GM13976 (cell line): ENCODE measurements at regions not wholly inside any gene's neighbourhood (a gene's known extent, or its start where the extent isn't known, plus 50 kb on each side); places are given as distances from the start of the nearest gene placed in this dataset.

Experiments used
- DNase-seq: peaks from one replicate; pipeline ENCODE4 v3.0.0; 2012; ENCODE audit warnings: low spot score
- CTCF ChIP-seq: IDR thresholded peaks from 2 replicates; pipeline ENCODE4 v1.5.1; 2012; ENCODE audit warnings: borderline replicate concordance, mild to moderate bottlenecking; ENCODE audit not compliant: insufficient read depth; ENCODE audit errors: extremely low read depth, missing control alignments, control extremely low read depth
- in situ Hi-C: fragments of 300-500 bp; cut with MboI; formaldehyde crosslinking; loops from one replicate; pipeline ENCODE4 v1.12.0; 2022; ENCODE audit warnings: low sequenced_read_pairs, mixed read lengths, inconsistent platforms; ENCODE audit not compliant: unreplicated experiment

GRCh38 chr3:90221900-90222299, 1114.5 kb downstream of the EPHA3 start:
- DNase-seq, result no peak
- no peak for TF ChIP-seq CTCF
- in situ Hi-C loops, result no loop called here

- in situ Hi-C loops, result no loop called here
- TF ChIP-seq CTCF, result no peak
Measured at GRCh38 chr3:90241481-90241880, 1134.1 kb downstream of the EPHA3 start.

GRCh38 chr3:90253131-90253530, 1145.7 kb downstream of the EPHA3 start:
- TF ChIP-seq CTCF, result no peak
- DNase-seq, result no peak
- in situ Hi-C loops, result no loop called here

More at GRCh38 chr3:90241481-90241880, 1134.1 kb downstream of the EPHA3 start:
- no peak for DNase-seq

- TF ChIP-seq CTCF, result no peak
- in situ Hi-C loops, result no loop called here
Measured at GRCh38 chr3:90261481-90262433, 1154.3 kb downstream of the EPHA3 start.

More at GRCh38 chr3:90261481-90262433, 1154.3 kb downstream of the EPHA3 start:
- DNase-seq, result no peak
